ENCODE measurements at regions not wholly inside any gene's neighbourhood (a gene's known extent, or its start where the extent isn't known, plus 50 kb on each side); places are given as distances from the start of the nearest gene placed in this dataset.

DNA sequence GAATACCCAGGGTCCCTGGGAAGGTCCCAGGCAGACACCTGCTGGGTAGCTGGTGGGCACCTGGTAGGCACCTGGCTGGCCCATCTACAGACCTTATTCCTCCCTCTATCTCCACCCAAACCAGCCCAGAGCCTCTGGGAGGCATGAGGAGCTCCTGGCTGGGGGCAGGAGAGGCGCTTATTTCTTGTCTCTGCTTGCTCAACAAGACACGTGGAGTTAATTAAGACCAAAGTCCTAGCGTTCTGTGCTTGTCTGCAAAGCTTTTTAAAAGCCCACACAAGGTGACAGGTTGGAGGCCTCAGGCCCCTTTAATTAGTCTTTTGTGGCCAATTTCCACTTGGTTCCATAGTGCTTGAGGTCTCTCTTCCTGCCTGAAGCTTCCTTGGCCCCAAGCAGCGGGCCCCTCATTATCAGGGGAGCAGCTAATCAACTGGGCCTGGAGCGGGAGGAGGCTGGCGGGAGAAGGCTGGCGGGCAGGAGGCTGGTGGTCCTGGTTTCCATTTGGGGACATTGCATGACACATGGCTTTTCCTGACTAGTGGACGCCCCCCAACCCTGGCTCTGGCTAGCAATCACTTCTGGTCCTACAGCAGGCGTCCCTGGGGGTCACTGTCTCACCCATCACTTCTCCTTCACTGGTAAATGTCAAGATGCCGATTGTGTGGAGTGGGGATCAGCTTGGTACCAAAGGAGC lies 65.4 kb upstream of the HDAC4 start:
- TF ChIP-seq, protein P1, sequence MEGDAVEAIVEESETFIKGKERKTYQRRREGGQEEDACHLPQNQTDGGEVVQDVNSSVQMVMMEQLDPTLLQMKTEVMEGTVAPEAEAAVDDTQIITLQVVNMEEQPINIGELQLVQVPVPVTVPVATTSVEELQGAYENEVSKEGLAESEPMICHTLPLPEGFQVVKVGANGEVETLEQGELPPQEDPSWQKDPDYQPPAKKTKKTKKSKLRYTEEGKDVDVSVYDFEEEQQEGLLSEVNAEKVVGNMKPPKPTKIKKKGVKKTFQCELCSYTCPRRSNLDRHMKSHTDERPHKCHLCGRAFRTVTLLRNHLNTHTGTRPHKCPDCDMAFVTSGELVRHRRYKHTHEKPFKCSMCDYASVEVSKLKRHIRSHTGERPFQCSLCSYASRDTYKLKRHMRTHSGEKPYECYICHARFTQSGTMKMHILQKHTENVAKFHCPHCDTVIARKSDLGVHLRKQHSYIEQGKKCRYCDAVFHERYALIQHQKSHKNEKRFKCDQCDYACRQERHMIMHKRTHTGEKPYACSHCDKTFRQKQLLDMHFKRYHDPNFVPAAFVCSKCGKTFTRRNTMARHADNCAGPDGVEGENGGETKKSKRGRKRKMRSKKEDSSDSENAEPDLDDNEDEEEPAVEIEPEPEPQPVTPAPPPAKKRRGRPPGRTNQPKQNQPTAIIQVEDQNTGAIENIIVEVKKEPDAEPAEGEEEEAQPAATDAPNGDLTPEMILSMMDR (conservative IDR thresholded peaks at IDR 0.05; ENCODE audit: low read depth in 2 of 2): no peak
- TF ChIP-seq JUNB (IDR thresholded peaks at IDR 0.05; ENCODE audit: unreplicated experiment) (no peak), EZH2 (IDR thresholded peaks at IDR 0.05; ENCODE audit: low read depth, unreplicated experiment) (no peak), POLR2AphosphoS5 (IDR thresholded peaks at IDR 0.05; ENCODE audit: low read depth) (no peak), ZNF114 (CRISPR knock-in tag; IDR thresholded peaks at IDR 0.05) (no peak), EZH2phosphoT487 (IDR thresholded peaks at IDR 0.05; ENCODE audit: unreplicated experiment) (no peak), ZNF331 (CRISPR knock-in tag; IDR thresholded peaks at IDR 0.05; ENCODE audit: low read depth) (no peak)
- TF ChIP-seq, protein P2, sequence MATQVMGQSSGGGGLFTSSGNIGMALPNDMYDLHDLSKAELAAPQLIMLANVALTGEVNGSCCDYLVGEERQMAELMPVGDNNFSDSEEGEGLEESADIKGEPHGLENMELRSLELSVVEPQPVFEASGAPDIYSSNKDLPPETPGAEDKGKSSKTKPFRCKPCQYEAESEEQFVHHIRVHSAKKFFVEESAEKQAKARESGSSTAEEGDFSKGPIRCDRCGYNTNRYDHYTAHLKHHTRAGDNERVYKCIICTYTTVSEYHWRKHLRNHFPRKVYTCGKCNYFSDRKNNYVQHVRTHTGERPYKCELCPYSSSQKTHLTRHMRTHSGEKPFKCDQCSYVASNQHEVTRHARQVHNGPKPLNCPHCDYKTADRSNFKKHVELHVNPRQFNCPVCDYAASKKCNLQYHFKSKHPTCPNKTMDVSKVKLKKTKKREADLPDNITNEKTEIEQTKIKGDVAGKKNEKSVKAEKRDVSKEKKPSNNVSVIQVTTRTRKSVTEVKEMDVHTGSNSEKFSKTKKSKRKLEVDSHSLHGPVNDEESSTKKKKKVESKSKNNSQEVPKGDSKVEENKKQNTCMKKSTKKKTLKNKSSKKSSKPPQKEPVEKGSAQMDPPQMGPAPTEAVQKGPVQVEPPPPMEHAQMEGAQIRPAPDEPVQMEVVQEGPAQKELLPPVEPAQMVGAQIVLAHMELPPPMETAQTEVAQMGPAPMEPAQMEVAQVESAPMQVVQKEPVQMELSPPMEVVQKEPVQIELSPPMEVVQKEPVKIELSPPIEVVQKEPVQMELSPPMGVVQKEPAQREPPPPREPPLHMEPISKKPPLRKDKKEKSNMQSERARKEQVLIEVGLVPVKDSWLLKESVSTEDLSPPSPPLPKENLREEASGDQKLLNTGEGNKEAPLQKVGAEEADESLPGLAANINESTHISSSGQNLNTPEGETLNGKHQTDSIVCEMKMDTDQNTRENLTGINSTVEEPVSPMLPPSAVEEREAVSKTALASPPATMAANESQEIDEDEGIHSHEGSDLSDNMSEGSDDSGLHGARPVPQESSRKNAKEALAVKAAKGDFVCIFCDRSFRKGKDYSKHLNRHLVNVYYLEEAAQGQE (IDR thresholded peaks at IDR 0.05; ENCODE audit: unreplicated experiment): no peak
- TF ChIP-seq, protein P3, sequence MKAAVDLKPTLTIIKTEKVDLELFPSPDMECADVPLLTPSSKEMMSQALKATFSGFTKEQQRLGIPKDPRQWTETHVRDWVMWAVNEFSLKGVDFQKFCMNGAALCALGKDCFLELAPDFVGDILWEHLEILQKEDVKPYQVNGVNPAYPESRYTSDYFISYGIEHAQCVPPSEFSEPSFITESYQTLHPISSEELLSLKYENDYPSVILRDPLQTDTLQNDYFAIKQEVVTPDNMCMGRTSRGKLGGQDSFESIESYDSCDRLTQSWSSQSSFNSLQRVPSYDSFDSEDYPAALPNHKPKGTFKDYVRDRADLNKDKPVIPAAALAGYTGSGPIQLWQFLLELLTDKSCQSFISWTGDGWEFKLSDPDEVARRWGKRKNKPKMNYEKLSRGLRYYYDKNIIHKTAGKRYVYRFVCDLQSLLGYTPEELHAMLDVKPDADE (IDR thresholded peaks at IDR 0.05): no peak
